ENCODE measurements at regions not wholly inside any gene's neighbourhood (a gene's known extent, or its start where the extent isn't known, plus 50 kb on each side); places are given as distances from the start of the nearest gene placed in this dataset.

DNA sequence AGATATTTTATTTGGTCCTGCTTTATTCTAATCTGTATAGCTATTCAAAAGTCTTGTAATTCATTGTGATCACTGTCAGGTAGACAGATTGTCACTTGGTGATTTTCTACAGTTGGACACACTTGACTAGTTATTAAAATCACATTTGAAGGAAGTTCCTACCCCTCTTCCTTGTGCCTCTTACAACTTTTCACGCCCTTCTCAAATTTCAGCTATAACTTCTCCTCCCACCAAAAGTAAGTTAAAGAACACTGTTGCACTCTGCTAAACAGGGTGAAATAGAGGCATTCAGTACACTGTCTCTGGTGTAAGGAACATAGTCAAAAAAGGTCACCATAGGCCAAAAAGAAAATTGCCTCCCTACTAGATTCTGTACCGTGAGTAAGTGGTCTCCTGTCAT lies 142.1 kb upstream of the POU5F2 start:
- ATAC-seq (no peak), DNase-seq (ENCODE audit: low read depth, low spot score) (no peak)
- no peaks in the 10 kb centered on the region; the same call in 1 of the 2 replicates for H3K4me1 ChIP-seq (ENCODE audit: control insufficient read depth, insufficient read depth, low read length)
- intact Hi-C loops (cut with micrococcal nuclease; ENCODE audit: unreplicated experiment), result no loop called here
- TF ChIP-seq, protein P1, sequence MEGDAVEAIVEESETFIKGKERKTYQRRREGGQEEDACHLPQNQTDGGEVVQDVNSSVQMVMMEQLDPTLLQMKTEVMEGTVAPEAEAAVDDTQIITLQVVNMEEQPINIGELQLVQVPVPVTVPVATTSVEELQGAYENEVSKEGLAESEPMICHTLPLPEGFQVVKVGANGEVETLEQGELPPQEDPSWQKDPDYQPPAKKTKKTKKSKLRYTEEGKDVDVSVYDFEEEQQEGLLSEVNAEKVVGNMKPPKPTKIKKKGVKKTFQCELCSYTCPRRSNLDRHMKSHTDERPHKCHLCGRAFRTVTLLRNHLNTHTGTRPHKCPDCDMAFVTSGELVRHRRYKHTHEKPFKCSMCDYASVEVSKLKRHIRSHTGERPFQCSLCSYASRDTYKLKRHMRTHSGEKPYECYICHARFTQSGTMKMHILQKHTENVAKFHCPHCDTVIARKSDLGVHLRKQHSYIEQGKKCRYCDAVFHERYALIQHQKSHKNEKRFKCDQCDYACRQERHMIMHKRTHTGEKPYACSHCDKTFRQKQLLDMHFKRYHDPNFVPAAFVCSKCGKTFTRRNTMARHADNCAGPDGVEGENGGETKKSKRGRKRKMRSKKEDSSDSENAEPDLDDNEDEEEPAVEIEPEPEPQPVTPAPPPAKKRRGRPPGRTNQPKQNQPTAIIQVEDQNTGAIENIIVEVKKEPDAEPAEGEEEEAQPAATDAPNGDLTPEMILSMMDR (IDR thresholded peaks at IDR 0.05), result no peak
- TF ChIP-seq SIN3A (IDR thresholded peaks at IDR 0.05; ENCODE audit: borderline replicate concordance, insufficient read depth, low read depth, low read length), result no peak
- TF ChIP-seq TCF7L2 (IDR thresholded peaks at IDR 0.05; ENCODE audit: low read depth, low read length), result no peak
- no peak for TF ChIP-seq POLR2AphosphoS5 (IDR thresholded peaks at IDR 0.05; ENCODE audit: low read depth, low read length)
- TF ChIP-seq, protein P2, sequence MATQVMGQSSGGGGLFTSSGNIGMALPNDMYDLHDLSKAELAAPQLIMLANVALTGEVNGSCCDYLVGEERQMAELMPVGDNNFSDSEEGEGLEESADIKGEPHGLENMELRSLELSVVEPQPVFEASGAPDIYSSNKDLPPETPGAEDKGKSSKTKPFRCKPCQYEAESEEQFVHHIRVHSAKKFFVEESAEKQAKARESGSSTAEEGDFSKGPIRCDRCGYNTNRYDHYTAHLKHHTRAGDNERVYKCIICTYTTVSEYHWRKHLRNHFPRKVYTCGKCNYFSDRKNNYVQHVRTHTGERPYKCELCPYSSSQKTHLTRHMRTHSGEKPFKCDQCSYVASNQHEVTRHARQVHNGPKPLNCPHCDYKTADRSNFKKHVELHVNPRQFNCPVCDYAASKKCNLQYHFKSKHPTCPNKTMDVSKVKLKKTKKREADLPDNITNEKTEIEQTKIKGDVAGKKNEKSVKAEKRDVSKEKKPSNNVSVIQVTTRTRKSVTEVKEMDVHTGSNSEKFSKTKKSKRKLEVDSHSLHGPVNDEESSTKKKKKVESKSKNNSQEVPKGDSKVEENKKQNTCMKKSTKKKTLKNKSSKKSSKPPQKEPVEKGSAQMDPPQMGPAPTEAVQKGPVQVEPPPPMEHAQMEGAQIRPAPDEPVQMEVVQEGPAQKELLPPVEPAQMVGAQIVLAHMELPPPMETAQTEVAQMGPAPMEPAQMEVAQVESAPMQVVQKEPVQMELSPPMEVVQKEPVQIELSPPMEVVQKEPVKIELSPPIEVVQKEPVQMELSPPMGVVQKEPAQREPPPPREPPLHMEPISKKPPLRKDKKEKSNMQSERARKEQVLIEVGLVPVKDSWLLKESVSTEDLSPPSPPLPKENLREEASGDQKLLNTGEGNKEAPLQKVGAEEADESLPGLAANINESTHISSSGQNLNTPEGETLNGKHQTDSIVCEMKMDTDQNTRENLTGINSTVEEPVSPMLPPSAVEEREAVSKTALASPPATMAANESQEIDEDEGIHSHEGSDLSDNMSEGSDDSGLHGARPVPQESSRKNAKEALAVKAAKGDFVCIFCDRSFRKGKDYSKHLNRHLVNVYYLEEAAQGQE (IDR thresholded peaks at IDR 0.05; ENCODE audit: insufficient read depth in 1 of 2, low read depth in 2 of 2, low read length in 1 of 2), result no peak
- ChIA-PET CTCF (no interaction called here), POLR2A (no interaction called here)
- in situ Hi-C loops (cut with HindIII; ENCODE audit: low pct_unique_long_range_greater_than_20kb, low sequenced_read_pairs), result no loop called here
- H3K4me3 ChIP-seq (ENCODE audit: low read depth in 2 of 2, low read length in 2 of 2), result no peak overlapping the region
- no peaks in the 10 kb centered on the region for H3K27me3 ChIP-seq (ENCODE audit: control insufficient read depth, insufficient read depth, low read length)
- H3K36me3 ChIP-seq (ENCODE audit: control insufficient read depth, insufficient read depth, low read length), result no peaks in the 10 kb centered on the region
- no peak overlapping the region for H3K27ac ChIP-seq (ENCODE audit: low read length)
- BruUV-seq (replicated peaks), result no TSS peak
- H3K9me3 ChIP-seq (ENCODE audit: control insufficient read depth, insufficient read depth, low read depth, low read length), result no peaks in the 10 kb centered on the region

DNA sequence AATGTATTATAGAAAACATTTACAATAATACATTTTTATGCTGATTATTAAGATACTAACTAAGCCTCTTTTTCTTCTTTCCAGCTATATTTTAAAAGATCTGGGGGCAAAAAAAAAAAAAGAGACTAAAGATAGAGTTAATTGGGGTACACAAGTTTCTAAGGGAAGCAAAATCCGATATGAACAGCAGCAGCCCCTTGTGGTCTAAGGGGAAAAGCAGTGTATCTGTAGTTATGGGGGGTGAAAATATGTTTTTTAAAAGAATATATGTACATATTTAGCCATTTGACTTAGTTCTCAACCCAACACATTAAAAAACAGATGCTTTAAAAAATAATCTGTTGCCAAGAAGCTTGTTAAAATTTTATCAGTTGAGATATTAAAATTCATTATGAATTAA lies 134.3 kb upstream of the POU5F2 start:
- no peaks in the 10 kb centered on the region for H3K4me1 ChIP-seq (ENCODE audit: control insufficient read depth, insufficient read depth, low read length)
- no peak for DNase-seq (ENCODE audit: low read depth, low spot score)
- H3K4me3 ChIP-seq (ENCODE audit: low read depth in 2 of 2, low read length in 2 of 2), result no peak overlapping the region
- H3K36me3 ChIP-seq (ENCODE audit: control insufficient read depth, insufficient read depth, low read length), result no peaks in the 10 kb centered on the region
- H3K27me3 ChIP-seq (ENCODE audit: control insufficient read depth, insufficient read depth, low read length), result no peaks in the 10 kb centered on the region
- BruUV-seq (replicated peaks), result no TSS peak
- intact Hi-C loops (cut with micrococcal nuclease; ENCODE audit: unreplicated experiment), result no loop called here
- no peak overlapping the region for H3K27ac ChIP-seq (ENCODE audit: low read length)
- ATAC-seq, result no peak
- in situ Hi-C loops (cut with HindIII; ENCODE audit: low pct_unique_long_range_greater_than_20kb, low sequenced_read_pairs), result no loop called here
- CTCF ChIA-PET, result interaction anchor here (0.6 to 0.7 kb wide), 2 partner anchors 82 to 400 kb away, joined by 3 read pairs; no protein-coding TSS in a partner anchor
- no peaks in the 10 kb centered on the region for H3K9me3 ChIP-seq (ENCODE audit: control insufficient read depth, insufficient read depth, low read depth, low read length)
- POLR2A ChIA-PET, result interaction anchor here (0.6 kb wide), 1 partner anchor 1032 kb away, joined by 6 read pairs; no protein-coding TSS in a partner anchor
- TF ChIP-seq, protein P1 (IDR thresholded peaks at IDR 0.05), result peak; percentile 14; the same call in 1 of the 2 replicates
- TF ChIP-seq SIN3A (IDR thresholded peaks at IDR 0.05; ENCODE audit: borderline replicate concordance, insufficient read depth, low read depth, low read length) (no peak), POLR2AphosphoS5 (IDR thresholded peaks at IDR 0.05; ENCODE audit: low read depth, low read length) (no peak)
- TF ChIP-seq, protein P2 (IDR thresholded peaks at IDR 0.05; ENCODE audit: insufficient read depth in 1 of 2, low read depth in 2 of 2, low read length in 1 of 2), result no peak

Data from Panc1 (cell line).